T-helper 1 cell treated with Interleukin-12 subunit alpha and Interleukin-12 subunit beta and Interleukin-4 antibody, amounts not matched to agents 30 ng/mL and 1 ng/mL, for 36 hours (primary cell): ENCODE measurements at regions not wholly inside any gene's neighbourhood (a gene's known extent, or its start where the extent isn't known, plus 50 kb on each side); places are given as distances from the start of the nearest gene placed in this dataset.

Experiments used
- intact Hi-C: fragments of 100-400 bp; cut with micrococcal nuclease; formaldehyde crosslinking; loops from one replicate; pipeline ENCODE4 v1.15.1; 2024

- intact Hi-C loops, result no loop called here
Measured at GRCh38 chr1:29532751-29533150, 296.4 kb downstream of the PTPRU start.

- intact Hi-C loops, result no loop called here
Measured at GRCh38 chr1:29532285-29532684, 296.0 kb downstream of the PTPRU start.

DNA sequence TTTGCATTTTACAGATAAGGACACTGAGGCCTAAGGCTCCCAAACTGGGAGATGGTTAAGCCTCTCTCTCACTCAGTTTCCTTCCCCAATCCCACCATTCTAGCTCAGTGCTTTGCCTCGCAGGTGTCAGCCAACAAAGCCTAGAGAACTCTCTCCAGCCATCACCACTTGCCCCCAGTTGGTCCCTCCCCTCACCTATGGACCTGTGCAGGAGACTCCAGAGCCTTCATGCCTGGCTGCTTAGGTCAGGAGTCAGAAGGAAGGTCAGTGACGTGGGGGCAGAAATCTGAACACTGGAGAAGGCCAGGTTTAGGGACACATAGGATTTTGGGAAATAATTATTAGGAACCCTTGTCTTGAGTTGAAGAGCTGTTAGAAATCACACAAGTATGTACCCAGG is 295.3 kb downstream of the PTPRU start:
- intact Hi-C loops, result no loop called here

DNA sequence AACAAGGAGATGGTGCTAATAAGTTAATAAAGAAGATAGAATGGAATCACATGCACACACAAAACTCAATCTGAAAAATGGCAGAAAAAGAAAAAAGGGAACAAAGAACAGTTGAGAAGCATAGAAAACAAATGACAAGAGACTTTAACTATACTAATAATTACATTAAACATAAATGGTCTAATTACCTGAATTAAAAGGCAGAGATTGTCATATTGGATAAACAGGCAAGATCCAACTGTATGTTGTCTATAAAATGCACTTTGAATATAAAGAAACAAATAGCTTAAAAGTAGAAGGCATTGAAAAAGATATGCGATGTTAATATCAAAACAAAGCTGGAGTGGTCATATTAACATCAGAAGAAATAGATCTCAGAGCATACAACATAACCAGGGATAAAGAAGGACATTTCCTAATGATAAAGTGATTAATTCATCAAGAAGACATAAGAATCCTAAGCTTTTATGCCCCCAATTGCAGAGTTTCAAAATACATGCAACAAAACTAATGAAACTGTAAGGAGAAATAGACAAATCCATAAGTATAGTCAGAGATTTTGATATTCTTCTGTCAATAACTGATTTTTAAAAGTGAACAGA is 293.5 kb downstream of the PTPRU start:
- intact Hi-C loops, result no loop called here

GRCh38 chr1:29527314-29528004 is 291.1 kb downstream of the PTPRU start:
- intact Hi-C loops, result no loop called here

DNA sequence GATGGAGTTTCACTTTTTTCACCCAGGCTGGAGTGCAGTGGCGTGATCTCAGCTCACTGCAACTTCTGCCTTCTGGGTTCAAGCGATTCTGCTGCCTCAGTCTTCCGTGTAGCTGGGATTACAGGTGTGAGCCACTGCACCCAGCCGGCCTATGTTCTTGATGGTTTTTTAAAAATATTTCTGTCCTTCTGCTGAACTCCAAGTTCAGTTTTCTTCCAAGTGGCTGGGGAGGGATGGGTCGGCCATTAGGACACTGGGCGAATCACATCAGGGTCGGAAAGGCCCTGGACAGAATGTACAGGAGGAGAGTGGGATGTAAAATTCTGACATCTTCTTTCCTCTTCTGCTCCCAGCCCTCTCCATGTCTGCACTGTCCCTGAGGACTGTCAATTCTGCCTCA is 289.6 kb downstream of the PTPRU start:
- intact Hi-C loops, result no loop called here

DNA sequence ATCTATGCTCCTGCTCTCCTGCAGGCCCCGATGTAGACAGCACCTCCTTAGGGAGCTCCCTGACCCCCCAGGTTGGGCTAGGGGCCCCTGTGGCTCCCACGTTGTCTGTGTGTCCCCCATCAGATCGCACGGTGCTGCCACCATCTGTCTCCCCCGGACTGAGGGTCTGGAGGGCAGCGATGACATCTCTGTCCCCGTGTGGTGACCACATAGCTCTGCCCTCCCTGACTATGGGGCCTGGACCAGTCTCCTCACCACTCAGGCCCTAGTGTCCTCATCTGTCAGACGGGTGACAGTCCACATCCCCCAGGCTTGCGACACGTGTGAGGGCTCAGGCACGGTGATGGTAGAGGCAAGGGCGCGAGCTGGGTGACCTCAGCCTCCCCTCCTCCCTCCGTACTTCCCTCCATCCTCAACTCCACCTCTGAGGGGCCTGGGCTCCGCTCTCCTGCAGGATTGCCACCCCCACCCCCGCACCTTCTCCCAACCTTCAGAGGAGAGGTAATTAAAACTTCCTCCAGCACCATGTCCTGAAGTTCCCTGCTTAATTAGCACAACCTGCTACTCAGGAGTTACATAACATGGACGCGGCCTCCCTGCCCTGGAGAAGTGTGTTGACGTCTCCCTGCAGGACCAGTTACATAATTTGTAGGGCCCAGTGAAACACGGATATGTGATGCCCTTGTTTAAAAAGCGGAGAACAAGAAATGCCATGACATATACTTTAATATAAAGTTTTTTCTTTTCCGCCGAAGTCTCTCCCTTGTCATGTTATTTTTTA is 288.2 kb downstream of the PTPRU start:
- intact Hi-C loops, result no loop called here

- intact Hi-C loops, result no loop called here
Measured at GRCh38 chr1:29523576-29523975, 287.3 kb downstream of the PTPRU start.

GRCh38 chr1:29523136-29523535 is 286.8 kb downstream of the PTPRU start:
- intact Hi-C loops, result no loop called here

DNA sequence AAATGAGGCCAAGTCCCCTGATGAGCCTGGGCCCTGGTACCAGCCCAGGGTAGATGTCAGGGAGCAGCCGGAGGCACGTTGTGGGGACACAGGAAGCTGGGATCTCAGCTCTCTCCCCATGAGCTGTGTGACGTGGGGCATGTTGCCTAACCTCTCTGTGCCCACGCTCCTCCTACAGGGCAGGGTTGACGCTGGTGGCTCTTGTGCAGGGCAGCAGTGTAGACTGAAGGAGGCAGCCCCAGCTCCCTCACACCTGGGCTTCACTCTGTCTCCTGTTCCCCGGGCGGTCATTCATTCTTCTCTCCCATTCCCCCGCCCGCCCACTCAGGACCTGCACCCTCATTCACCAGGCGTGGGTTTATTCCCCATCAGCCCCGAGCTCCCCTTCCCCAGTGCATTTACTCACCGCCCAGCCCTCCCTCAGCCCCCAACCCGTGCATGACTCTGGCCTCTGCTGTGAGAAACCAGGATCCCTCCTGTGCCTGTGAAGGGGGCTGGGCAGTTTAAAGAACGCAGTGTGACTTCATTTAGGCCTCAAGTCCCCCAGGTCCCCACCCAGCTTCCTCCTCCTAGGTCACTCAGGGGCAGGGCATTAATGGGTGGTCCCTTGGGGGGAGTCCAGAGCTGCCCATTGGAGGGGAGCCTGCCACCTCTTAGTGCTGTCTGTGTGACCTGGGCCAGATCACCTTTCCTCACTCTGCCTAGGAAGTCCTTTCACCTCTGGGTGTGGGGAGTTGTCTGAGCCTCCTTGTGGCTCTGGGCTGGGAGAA is 285.7 kb downstream of the PTPRU start:
- intact Hi-C loops, result no loop called here

- intact Hi-C loops, result no loop called here
Measured at GRCh38 chr1:29521438-29521715, 285.1 kb downstream of the PTPRU start.

DNA sequence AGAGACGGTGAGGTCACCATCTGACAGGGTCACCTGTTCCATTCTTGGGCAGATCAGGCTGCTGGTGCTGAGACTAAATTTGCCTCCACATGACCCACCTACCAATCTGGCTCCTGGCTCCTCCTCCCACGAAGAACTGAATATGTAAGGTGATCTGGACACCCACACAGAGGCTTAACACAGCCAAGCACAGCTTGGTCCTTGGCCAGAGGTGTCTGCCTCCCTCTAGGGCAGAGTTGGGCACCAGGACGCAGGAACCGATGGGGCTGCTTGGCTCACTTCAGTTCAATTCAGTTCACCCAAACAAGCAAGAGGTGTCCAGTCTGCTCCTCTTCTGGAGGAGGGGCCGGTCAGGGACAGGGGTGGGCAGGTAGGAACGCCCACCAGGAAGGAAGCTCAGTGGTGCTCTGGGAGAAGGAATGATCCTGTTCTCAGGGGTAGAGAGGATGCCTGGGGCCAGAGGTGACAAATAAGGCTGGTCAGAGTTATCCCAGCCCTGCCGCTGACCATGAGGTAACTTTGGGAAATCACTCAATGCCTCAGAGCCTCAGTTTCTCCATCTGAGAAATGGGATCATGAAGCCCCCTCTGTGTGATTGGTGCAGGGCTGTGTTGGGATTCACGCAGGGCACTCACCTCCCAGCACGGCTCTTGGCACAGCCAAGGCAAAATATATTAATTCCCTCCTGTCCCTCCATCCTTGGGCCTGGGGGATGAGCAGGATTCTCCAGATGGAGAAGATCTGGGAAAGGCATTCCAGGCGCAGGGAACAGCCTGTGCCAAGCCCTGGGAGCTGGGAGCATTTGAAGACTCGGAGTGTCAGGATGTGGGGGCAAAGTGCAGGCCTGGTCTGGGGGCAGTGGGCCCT is 284.5 kb downstream of the PTPRU start:
- intact Hi-C loops, result no loop called here

DNA sequence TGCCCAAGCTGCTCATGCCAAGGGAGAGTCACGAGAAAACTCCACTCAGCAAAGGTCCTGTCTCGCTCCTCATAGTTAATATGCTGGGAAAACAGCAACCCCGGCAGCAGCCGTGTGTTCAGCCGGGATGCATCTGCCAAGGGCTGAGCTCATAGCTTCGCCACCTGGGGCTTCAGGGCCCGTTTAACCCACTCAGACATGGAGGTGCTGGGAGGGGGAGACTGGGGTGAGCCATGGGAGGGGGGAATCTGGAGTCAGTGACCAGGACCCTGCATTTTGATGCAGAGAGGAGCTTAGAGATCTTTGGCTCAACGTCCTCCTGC is 283.4 kb downstream of the PTPRU start:
- intact Hi-C loops, result loop anchor here (10.0 kb wide), 1 partner anchor 285 kb away; the partner anchor contains the start of genes MECR and PTPRU

DNA sequence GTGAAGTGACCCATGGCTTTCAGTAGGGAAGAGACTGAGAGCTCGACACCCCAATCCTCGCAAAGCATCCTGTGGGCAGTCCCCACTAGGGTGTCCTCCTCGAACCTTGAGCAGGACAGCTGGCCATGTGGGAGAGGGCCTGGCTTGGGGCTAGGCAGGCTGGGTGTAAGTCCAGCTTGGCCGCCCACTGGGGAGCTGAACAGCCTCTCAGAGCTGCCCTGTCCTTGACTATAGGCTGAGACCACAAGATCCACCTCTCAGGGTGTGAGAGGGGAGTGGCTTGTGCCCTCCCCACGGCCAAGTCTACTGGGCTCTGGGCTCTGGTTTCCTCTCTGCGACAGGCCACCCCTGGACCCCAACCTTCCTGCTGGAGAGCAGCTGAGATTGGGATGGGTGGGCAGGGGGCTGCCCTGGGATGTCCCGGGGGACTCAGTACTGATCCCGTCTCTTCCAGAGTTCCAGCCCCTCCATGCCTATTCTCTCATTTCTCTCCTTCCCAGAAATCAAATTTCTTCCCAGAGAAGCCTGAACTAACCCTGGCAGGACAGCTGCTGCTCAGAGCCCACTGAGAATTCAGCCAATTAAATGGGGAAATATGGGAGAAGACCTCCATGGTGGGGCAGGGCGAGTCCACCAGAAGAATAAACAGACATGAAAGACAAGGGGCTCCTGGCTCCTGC is 282.9 kb downstream of the PTPRU start:
- intact Hi-C loops, result loop anchor here (10.0 kb wide), 1 partner anchor 284 kb away; the partner anchor contains the start of genes MECR and PTPRU

DNA sequence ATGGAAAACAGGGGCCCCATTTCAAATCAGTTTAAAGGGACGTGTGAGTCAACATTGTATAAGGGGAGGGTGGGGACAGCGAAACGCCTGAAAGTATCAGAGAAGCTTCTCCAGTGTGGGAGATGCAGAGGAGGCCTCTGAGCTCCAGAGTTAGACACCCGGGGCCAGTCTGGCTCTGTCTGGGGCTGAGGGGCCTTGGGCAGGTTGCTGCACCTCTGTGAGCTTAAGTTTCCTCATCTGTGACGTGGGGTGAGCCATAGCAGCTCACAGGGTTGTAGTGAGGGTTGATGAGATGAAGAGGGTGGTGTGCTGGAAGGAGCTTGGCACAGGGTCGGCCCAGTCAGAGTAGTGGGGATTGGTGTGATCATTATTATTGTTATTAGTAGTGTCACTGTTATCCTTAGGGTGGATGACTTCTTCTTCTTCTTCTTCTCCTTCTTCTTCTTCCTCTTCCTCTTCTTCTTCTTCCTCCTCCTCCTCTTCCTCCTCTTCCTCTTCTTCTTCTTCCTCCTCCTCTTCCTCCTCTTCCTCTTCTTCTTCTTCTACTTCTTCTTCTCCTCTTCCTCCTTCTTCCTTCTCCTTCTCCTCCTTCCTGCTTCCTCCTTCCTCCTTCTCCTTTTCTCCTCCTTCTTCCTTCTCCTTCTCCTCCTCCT is 282.0 kb downstream of the PTPRU start:
- intact Hi-C loops, result loop anchor here (10.0 kb wide), 1 partner anchor 284 kb away; the partner anchor contains the start of genes MECR and PTPRU

DNA sequence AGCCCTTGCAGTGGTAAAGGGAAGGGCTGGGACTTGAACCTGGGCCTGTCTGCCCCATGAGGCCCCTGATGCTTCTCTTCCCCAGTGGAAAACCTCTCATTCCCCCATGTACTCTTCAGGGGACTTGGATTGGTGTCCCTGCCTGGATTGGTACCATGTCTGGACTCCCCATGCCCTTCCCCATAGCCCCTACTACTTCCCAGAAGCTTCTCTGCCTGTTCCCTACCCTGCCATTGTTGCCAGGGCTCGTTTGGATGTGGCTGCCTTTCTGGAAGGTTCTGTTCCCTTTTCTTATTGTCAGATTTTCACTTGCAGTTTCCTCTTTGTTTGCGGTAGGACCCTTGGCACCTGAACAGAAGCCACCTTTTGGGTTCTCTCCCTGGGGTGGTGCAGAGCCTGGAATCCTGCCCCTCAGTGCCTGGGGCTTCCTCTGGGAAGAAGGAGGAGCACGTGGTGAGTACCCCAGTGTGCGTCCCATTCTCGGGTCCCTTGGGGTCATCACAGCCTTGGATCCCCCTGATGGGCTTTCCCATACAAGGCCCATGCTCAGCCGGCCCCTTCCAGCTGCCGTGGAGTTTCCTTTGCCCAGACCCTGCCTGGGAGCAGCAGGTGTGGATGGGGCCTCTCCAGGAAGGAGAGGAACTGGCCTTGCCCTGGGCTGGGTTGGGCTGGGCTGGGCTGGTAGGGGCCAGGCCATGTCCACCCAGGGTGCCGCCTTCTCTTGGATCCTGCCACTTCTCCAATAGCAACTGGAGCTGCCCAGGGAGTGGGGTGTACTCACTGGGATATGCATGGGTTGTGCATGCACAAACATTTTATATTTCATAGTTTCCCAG is 281.1 kb downstream of the PTPRU start:
- intact Hi-C loops, result loop anchor here (10.0 kb wide), 1 partner anchor 283 kb away; the partner anchor contains the start of genes MECR and PTPRU

GRCh38 chr1:29516063-29516820 is 279.9 kb downstream of the PTPRU start:
- intact Hi-C loops, result loop anchor here (10.0 kb wide), 1 partner anchor 281 kb away; the partner anchor contains the start of genes MECR and PTPRU
